HG03432 (cell line): ENCODE measurements at regions not wholly inside any gene's neighbourhood (a gene's known extent, or its start where the extent isn't known, plus 50 kb on each side); places are given as distances from the start of the nearest gene placed in this dataset.
"Not testable (repeated sequence)": the region's sequence is repeated elsewhere in the genome, so short reads cannot be mapped to it uniquely, and the experiment has no call there.

Experiments used
- ATAC-seq: cut with Tn5 transposase; IDR thresholded peaks from one replicate; pipeline ENCODE4 v1.9.1; 2021; ENCODE audit warnings: mild to moderate bottlenecking, moderate library complexity; ENCODE audit not compliant: unreplicated experiment

GRCh38 chr9:17083258-17083657 lies 51.6 kb upstream of the CNTLN start:
- no peak for ATAC-seq

DNA sequence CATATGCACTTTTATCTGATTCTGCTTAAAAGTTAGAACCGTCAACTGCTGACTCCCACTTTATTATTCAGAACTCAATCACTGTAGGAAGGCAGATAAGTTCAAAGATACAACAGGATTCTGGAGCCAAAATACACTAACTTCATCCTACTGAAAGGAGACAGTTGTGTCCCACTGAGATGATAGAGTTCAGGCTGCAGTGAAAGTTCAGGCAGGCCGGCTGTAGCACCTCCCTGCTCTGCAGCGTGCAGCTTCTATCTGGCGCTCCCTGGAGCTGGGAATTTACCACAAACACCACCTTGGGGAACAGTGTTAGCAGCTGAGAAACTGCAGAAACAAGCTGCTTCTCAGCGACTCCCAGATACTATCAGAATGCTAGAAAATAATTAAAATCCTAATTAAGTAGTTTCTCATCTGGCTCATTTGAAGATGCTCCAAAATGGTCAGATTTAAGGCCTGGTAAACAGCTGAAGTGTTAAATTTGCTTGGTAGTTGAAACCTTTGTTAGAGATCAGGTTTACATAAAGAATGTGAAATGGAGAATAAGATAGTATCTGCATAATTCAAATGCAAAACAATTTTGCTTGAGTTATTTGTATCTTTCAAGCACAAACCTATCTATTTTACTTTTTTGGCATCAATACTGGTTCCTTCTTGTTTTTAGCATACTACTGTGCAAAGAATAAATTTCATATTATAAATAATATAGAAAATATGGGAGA lies 52.3 kb upstream of the CNTLN start:
- no peak for ATAC-seq

DNA sequence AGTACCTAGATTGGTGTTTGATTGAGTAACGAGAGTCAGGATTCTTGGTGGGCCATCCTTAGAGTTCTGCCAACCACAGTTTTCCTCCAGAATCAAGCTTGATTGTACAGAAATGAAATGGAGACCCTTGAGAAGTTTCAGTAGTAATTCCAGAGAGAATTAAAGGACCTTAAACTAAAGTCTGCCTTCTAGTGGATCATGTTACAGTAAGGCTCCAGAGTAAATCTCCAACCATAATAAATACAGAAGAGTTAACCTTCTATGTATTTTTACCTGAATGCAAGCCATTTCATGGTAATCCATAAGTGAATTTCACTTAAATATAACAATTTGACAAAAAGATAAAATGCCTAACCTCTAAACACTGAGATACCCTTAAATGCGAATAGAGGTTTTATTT lies 53.0 kb upstream of the CNTLN start:
- ATAC-seq: no peak

- no peak for ATAC-seq
Measured at GRCh38 chr9:17081351-17081750, 53.5 kb upstream of the CNTLN start.

DNA sequence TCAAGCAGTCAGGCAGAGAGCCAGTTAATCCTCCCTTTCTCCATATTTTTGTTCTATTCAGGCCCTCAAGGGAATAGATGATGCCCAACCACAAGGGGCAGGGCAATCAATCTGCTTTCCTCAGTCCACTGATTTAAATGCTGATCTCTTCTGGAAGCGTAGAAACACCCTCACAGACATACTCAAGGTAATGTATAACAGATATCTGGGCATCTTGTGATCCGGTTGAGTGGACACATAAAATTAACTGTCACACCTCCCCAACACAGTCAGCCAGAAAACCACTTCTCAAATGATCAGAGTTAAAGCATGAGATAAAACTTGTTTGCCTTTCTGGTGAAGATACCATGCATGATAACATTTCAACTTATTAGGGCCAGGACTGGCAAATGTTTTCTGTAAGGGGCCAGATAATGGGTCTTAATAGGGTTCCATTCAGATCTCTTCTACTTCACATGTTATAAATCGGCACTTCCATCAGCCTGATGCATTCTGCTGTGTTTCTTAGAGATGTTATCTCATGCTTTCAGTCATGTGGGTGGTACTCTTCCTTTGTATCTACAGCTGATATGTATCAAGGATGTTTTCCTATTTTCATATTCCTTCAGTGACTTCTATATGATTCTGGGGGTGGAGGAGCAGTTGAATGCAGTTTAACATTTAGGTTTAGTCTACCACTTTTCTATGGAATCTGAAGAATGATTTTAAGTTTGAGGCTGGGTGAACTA lies 58.9 kb upstream of the CNTLN start:
- no peak for ATAC-seq

DNA sequence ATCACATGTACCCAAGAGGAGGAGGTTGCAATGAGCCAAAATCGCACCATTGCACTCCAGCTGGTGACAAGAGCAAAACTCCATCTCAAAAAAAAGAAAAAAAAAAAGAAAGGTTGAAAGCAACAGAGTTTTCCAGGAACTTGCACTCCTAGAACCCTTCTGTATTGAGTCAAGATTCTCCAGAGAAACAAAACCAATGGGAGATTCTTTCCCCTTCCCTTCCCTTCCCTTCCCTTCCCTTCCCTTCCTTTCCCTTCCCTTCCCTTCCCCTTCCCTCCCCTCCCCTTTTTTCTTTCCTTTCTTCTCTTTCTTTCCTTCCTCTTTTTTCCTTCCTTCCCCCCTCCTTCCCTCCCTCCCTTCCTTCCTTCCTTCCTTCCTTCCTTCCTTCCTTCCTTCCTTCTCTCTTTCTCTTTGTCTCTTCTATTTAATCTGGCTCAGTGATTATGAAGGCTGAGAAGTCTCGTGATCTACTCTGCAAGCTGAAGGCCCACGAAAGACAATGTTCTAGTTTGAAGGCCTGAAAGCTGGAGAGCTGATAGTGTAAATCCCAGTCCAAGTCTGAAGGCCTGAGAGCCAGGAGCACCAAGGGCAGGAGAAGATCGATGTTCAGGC lies 59.6 kb upstream of the CNTLN start:
- ATAC-seq: no peak

DNA sequence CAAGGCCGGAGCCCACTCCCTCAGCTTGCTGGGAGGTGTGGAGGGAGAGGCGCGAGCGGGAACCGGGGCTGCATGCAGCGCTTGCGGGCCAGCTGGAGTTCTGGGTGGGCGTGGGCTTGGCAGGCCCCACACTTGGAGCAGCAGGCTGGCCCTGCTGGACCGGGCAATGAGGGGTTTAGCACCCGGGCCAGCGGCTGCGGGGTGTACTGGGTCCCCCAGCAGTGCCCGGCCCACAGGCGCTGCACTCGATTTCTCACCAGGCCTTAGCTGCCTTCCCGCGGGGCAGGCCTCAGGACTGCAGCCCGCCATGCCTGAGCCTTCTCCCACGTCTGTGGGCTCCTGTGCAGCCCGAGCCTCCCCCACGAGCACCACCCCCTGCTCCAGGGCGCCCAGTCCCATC lies 62.3 kb upstream of the CNTLN start:
- ATAC-seq: not testable (repeated sequence)

DNA sequence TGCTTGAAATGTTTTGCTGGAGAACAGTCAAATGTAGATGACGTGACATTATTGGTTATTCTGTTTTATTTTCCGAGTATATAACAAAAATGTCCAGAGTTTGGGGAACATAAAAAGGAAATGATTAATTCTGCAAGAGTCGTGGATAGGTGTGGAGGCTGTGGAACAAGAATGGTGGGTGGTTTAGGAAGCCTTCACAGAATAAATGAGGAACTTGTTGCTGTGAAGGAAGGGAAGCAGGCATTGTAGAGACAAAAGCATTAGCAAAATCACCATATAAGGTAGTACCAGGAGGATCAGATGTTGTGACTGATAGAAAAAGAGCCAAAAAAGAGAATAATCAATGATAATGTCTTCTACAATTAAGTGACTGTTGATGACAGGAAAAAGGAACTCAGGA lies 66.2 kb upstream of the CNTLN start:
- no peak for ATAC-seq

- ATAC-seq: no peak
Measured at GRCh38 chr9:17065062-17065461, 69.8 kb upstream of the CNTLN start.

DNA sequence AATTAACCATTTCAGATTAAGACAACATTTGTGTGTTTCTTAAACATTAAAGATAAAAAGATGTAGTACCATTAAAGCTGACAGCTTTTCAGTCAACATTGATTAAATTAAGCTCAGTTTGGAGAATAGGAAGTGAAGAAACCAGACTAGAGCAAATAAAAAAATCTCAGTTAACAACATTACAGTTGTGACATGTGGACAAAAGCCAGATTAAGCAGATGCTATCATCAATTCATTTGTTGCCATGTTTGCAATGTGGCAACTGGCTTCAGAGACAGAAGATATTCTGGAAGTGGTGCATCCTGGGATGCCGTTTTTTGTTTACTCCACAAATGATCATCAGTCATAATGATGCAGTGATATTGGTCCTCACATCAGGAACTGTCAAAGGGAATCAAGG lies 70.3 kb upstream of the CNTLN start:
- ATAC-seq: no peak

DNA sequence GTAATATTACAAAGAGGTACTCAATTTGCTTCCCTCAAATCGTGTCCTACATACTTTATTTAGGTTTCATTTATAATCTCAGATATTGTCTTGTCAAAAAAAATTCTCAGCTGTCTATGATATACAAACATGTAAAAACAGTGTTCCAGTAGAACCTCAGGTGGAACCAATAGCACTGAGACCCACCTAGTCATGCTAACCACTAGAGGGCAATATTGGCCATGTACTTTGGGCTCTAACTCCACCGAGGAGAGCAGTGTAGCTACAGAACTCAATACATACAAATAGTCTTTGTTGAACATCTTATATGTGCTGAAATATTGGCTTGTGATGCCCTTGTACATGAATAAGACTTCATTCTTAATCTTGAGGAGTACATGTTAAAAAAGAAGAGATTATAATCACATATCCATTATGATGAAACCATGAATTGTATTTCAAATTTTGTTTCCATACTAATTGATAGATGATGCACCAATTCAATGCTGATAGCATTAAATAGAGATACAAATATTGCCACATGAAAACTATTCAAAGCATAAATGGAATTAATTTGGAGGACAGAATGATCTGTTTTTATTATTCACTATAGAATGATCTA lies 71.2 kb upstream of the CNTLN start:
- peak; percentile 86 for ATAC-seq

DNA sequence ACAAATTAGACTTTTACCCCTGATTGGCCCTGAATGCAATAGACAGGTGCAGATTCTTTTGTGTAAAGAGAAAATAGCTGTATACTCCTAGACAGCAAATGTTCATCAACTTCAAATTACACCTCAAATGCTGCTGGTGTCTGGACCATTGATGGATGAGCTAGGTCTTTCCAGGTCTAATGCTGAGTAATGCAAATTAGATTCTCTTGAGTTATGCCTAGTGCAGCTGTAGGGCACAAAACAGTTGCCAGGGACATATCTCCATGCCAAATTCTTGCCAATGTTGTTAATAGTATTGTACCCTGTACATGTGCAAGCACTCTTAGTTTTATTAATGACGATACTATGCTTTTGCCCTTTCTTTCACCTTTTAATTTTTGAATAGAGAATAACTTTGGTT lies 72.3 kb upstream of the CNTLN start:
- no peak for ATAC-seq

- ATAC-seq: no peak
Measured at GRCh38 chr9:17060450-17060849, 74.4 kb upstream of the CNTLN start.

DNA sequence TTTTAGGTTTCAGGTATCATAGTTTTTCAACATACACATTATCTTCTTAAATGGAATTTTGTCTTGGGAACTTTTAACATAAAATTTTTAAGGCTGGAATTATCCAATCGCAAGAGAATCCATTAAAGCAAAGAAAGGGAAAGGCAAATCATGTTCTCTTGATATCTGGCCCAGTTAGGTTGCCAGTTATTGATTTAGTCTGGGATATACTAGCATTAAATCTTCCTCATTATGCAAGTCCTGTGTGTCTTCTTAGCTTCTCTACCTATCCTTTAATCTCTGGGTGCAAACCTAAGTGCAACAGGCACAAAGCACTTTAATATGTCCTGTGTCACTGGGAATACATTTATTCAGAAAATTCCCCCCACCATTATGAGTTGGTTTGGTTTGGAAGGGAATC lies 75.4 kb upstream of the CNTLN start:
- ATAC-seq: no peak

DNA sequence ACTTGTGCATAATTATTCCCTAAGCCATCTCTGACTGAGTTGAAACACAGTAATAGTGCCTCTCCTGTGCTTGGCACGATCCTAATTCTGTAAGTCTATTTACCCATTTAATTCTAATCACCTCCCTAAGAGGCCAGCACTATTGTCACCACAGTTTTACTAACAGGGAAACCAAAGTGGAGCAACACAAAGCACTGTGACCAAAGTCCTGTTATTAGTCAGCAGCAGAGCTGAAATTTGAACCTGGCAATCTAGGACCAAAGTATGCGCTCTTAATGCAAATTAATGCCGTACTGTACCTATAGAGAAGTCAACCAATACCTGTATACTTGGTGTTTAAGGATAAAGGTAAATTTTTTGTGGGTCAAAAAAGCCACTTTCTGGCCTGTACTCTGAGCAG lies 77.1 kb upstream of the CNTLN start:
- ATAC-seq: no peak

DNA sequence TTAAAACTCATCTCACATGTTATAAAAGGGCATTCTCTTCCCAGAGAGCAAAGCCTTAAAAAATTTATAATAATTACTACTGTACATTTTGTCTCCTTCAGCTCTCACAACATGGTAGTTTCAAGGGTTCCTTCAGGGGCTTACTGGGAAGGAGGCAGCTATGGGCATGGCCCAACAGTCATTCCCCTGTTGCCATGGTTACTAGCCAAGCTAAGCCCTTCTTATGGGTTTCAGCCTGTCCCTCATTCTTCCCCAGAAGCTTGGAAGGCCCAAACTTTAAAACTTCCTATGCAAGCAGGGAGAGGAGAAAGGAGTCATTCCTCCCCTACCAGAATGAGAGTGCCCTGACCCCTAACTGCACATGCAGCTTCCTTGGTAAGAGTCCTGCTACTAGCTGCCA lies 82.2 kb upstream of the CNTLN start:
- ATAC-seq: no peak

DNA sequence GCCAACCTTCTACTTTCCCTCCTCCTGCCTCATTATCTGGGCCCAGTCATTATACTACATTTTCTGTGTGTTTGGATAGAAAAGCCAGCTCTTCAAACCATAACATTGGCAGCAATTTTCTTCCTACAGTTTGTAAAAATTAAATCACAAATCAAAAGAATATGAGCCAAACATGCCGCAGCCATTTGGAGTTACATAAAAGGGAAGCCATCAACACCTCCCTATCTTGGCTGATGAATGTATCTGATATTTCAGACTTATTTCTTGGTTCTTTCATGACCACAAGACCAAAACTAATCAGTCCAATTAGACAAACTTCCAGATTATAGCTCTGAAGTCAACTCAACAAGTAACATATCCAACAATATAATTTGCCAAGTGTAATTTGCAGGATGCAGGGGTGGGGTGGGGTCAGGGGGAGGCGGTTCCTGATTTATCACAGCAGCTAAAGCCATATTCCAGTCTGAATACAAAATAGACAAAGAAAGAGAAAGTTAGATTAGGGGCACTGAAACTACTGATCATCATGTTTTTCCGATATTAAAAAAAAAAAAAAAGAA lies 89.4 kb upstream of the CNTLN start:
- ATAC-seq: no peak

DNA sequence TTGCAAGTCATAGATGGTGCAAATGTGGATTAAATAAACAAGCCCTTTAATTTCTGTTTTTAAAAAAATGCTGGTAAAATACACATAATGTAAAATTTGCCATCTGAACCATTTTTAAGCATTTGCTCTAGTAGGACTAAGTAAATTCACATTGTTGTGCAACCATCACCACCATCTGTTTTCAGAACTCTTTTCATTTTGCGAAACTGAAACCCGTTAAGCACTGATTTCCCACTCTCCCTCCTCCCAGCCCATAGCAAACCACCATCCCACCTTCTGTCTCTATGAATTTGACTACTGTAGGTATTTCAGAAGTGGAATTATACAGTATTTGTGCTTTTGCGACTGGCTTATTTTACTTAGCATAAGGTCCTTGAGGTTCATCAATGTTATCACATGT lies 103.3 kb upstream of the CNTLN start:
- no peak for ATAC-seq

DNA sequence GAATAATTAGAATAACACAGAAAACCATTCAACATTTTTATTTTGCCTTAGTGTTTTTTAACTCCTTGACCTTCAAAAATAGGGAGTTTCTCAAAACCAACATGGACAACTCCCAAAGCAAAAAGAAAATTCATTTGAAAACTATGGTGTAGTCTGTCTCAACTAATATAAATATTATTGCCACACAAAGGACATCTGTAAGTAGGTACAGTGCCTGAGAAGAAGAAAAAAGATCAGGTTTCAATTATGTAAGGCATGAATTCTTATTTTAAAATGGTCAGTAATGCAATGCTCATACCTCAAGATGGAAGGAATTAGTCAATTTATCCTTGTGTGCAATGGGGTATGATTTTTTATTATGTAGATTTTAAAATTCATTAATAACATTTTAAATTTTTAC lies 109.6 kb upstream of the CNTLN start:
- no peak for ATAC-seq

DNA sequence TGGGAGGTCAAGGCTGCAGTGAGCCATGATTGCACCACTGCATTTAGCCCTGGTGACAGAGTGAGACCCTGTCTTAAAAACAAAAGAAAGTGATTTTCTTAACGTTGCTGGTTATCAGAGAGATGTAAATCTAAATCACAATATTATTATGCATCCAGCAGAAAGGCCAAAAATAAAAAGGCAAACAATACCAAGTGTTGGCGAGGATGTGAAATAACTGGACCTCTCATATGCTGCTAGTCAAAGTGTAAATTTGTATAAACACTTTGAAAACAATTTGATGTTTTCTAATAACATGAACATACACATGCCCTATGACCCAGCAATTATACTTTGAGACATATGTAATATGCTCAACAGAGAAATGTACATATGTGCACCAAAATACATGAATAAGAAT lies 110.7 kb upstream of the CNTLN start:
- no peak for ATAC-seq

DNA sequence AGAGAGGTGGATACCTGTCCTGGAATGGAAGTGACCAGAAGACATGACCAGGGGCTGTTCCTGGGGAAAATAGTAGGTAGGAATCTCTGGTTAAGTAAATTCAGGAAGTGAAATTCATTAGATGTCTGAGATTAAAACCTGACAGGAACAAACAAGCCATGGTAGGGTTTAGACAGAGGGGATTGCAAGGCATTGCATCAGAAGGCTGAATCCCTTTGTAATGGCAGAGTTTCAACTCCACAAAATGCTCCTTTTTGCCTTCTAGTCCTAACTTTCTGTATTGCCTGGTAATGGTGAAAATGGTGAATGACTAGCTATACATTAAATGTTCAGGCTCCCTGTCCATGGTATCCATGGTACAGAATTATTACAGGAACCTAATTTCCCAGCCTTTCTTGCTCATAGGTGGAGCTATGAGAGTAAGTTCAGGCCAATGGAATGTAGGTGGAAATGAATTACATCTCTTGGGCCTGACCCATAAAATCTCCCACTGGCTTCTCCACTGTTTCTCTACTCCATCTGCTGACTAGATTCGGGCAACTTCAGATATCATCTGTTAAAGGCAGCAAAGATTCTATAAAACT lies 113.4 kb upstream of the CNTLN start:
- ATAC-seq: no peak
